GM12878 (cell line): ENCODE measurements at regions not wholly inside any gene's neighbourhood (a gene's known extent, or its start where the extent isn't known, plus 50 kb on each side); places are given as distances from the start of the nearest gene placed in this dataset.

Experiments used
- ATAC-seq: fragments of 200-7000 bp; cut with Tn5 transposase; 3 replicates; pipeline ENCODE4 v1.9.1; 2020; ENCODE audit warnings: mild to moderate bottlenecking, moderate library complexity
- BruUV-seq: library from RNA; stranded (reverse); fragments of 400-500 nt; replicated peaks from 2 replicates; lab custom pipeline; 2021; lab: Mats Ljungman, UMichigan
- CTCF ChIA-PET: fragments of 300-600 bp; sonication (Branson Sonifier 250); formaldehyde crosslinking; extraction: SDS; loops from one replicate; lab custom pipeline; 2021; ENCODE audit warnings: inconsistent platforms; lab: Yijun Ruan, JAX
- POLR2A ChIA-PET: fragments of 350-600 bp; formaldehyde crosslinking; extraction: SDS; loops from one replicate; lab custom pipeline; 2021; ENCODE audit warnings: inconsistent platforms; lab: Charles Lee
- RAD21 ChIA-PET: fragments of 300-600 bp; sonication (Branson Sonifier 250); formaldehyde crosslinking; loops from one replicate; lab custom pipeline; 2023; ENCODE audit warnings: antibody characterized with exemption; ENCODE audit not compliant: unreplicated experiment; lab: Charles Lee
- SMC1A ChIA-PET: fragments of 300-600 bp; sonication (Branson Sonifier 250); formaldehyde crosslinking; loops from one replicate; lab custom pipeline; 2023; ENCODE audit not compliant: unreplicated experiment, uncharacterized antibody; lab: Charles Lee
- DNase-seq: peaks from one replicate; pipeline ENCODE4 v3.0.0-alpha.2; 2011; ENCODE audit warnings: low read depth, low spot score
- FAIRE-seq: peaks from 3 replicates; lab custom pipeline; 2011; peaks lifted over from hg19 to GRCh38; lab: Jason Lieb, UNC
- H2AFZ ChIP-seq: 2 replicates; pipeline ENCODE4 v1.6.0; 2011; ENCODE audit warnings: low read depth, low read length, control low read depth; ENCODE audit not compliant: control insufficient read depth
- H3K27ac ChIP-seq: 2 replicates; pipeline ENCODE4 v1.5.1; 2011; ENCODE audit warnings: control low read depth; ENCODE audit not compliant: control insufficient read depth, insufficient read depth
- H3K27me3 ChIP-seq, 2 experiments: replicated peaks in 1 of 2; 2 replicates each; pipeline versions ENCODE4 v1.6.0 to v1.6.1; 2011; ENCODE audit warnings: low read length in 1 of 2; ENCODE audit not compliant: control insufficient read depth in 2 of 2, insufficient read depth in 2 of 2
- H3K36me3 ChIP-seq, 2 experiments: 2 replicates each; pipeline ENCODE4 v1.5.1; 2011; ENCODE audit warnings: low read length in 1 of 2; ENCODE audit not compliant: control insufficient read depth in 2 of 2, insufficient read depth in 2 of 2
- H3K4me1 ChIP-seq: 2 replicates; pipeline ENCODE4 v1.6.1; 2011; ENCODE audit warnings: mild to moderate bottlenecking, low read length, moderate library complexity, mixed read lengths; ENCODE audit not compliant: control insufficient read depth, insufficient read depth
- H3K4me2 ChIP-seq: 2 replicates; pipeline ENCODE4 v1.6.0; 2011; ENCODE audit warnings: control low read depth; ENCODE audit not compliant: control insufficient read depth, insufficient read depth
- H3K4me3 ChIP-seq: fragments of 200-600 bp; sonication (generic); 2 replicates; pipeline ENCODE4 v1.5.1; 2016
- H3K79me2 ChIP-seq: 2 replicates; pipeline ENCODE4 v1.6.0; 2011; ENCODE audit warnings: low read length; ENCODE audit not compliant: control insufficient read depth, insufficient read depth
- H3K9ac ChIP-seq: 2 replicates; pipeline ENCODE4 v1.8.0; 2011; ENCODE audit warnings: low read length, control low read depth, mixed read lengths; ENCODE audit not compliant: control insufficient read depth, insufficient read depth
- H3K9me3 ChIP-seq: replicated peaks from 3 replicates; pipeline ENCODE4 v1.5.1; 2011; ENCODE audit warnings: mild to moderate bottlenecking, low read length; ENCODE audit not compliant: control insufficient read depth, insufficient read depth
- H4K20me1 ChIP-seq: 2 replicates; pipeline ENCODE4 v1.6.0; 2011; ENCODE audit not compliant: control insufficient read depth, insufficient read depth
- EED ChIP-seq: sonication (generic); IDR thresholded peaks from 2 replicates; pipeline ENCODE4 v1.6.1; 2016; ENCODE audit warnings: antibody characterized with exemption, low read depth
- PML ChIP-seq: IDR thresholded peaks from 2 replicates; pipeline ENCODE4 v1.6.1; 2012; ENCODE audit warnings: low read length, inconsistent platforms
- RAD21 ChIP-seq: IDR thresholded peaks from 2 replicates; pipeline ENCODE4 v1.6.1; 2011; ENCODE audit warnings: mild to moderate bottlenecking, low read depth, low read length, moderate library complexity; ENCODE audit not compliant: insufficient read depth
- RFX5 ChIP-seq: IDR thresholded peaks from 2 replicates; pipeline ENCODE4 v1.6.1; 2011; ENCODE audit warnings: low read depth, low read length, improper control_type of control experiment
- SMAD1 ChIP-seq: fragments of 450-650 bp; IDR thresholded peaks from 2 replicates; pipeline ENCODE4 v1.6.1; 2018; ENCODE audit warnings: mild to moderate bottlenecking, low read depth; ENCODE audit not compliant: partially characterized antibody
- SMC3 ChIP-seq: IDR thresholded peaks from 2 replicates; pipeline ENCODE4 v1.6.1; 2011; ENCODE audit warnings: low read length, improper control_type of control experiment, borderline replicate concordance
- ZNF217 ChIP-seq: fragments of 450-650 bp; IDR thresholded peaks from 2 replicates; pipeline ENCODE4 v1.6.1; 2017; ENCODE audit warnings: antibody characterized with exemption, mild to moderate bottlenecking
- WGBS: methylation state at CpG from one replicate; pipeline ENCODE4 v1.1.6; 2016; ENCODE audit warnings: low lambda C conversion rate; ENCODE audit not compliant: insufficient replicate concordance, insufficient coverage; ENCODE audit errors: missing lambda C conversion rate; 5-methylcytosine and 5-hydroxymethylcytosine counted together
- in situ Hi-C: fragments of 300-500 bp; cut with MboI; formaldehyde crosslinking; loops from 9 replicates; pipeline ENCODE4 v1.14.3; 2018; ENCODE audit warnings: mixed read lengths
- intact Hi-C: fragments of 100-400 bp; cut with micrococcal nuclease; formaldehyde crosslinking; loops from one replicate; pipeline ENCODE4 v1.14.2; 2022; ENCODE audit not compliant: unreplicated experiment
- TF ChIP-seq, protein P1 (sequence below): IDR thresholded peaks from 2 replicates; pipeline ENCODE4 v1.6.1; 2011; ENCODE audit warnings: low read depth, mild to moderate bottlenecking, low read length, moderate library complexity, borderline replicate concordance; ENCODE audit errors: extremely low read depth
- TF ChIP-seq, protein P2 (sequence below): IDR thresholded peaks from 2 replicates; pipeline ENCODE4 v1.6.1; 2011; ENCODE audit warnings: borderline replicate concordance, low read depth, mild to moderate bottlenecking, moderate library complexity, mixed read lengths, low read length; ENCODE audit not compliant: insufficient read depth; ENCODE audit errors: extremely low read length

- TF ChIP-seq SMC3 (peak; percentile 12; the same call in 1 of the 2 replicates), RAD21 (peak; percentile 44; the same call in 1 of the 2 replicates), SMAD1 (no peak), ZNF217 (no peak), EED (no peak), PML (no peak), RFX5 (no peak)
- TF ChIP-seq, protein P1, sequence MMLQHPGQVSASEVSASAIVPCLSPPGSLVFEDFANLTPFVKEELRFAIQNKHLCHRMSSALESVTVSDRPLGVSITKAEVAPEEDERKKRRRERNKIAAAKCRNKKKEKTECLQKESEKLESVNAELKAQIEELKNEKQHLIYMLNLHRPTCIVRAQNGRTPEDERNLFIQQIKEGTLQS = no peak
- TF ChIP-seq, protein P2, sequence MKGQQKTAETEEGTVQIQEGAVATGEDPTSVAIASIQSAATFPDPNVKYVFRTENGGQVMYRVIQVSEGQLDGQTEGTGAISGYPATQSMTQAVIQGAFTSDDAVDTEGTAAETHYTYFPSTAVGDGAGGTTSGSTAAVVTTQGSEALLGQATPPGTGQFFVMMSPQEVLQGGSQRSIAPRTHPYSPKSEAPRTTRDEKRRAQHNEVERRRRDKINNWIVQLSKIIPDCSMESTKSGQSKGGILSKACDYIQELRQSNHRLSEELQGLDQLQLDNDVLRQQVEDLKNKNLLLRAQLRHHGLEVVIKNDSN = no peak
- Histone ChIP-seq H4K20me1 (no peaks in the 10 kb centered on the region), H3K9ac (no peak overlapping the region), H3K79me2 (no peaks in the 10 kb centered on the region), H3K4me2 (no peak overlapping the region), H3K27me3 (no peaks in the 10 kb centered on the region), H3K4me1 (no peaks in the 10 kb centered on the region), H3K36me3 (no peaks in the 10 kb centered on the region), H3K4me3 (no peak overlapping the region), H3K27ac (no peak overlapping the region), H3K9me3 (no peaks in the 10 kb centered on the region; the same call in 2 of the 3 replicates), H2AFZ (no peak overlapping the region)
- ATAC-seq (peak; percentile 54), FAIRE-seq (no peak), DNase-seq (no peak)
- POLR2A ChIA-PET = no interaction called here
- intact Hi-C loops = loop anchor here (5.0 to 10.0 kb wide), 3 partner anchors 219 to 477 kb away; no protein-coding TSS in a partner anchor
- RAD21 ChIA-PET = no interaction called here
- SMC1A ChIA-PET = interaction anchor here (0.6 to 1.2 kb wide), 4 partner anchors 13 to 217 kb away, joined by 3 read pairs; no protein-coding TSS in a partner anchor
- in situ Hi-C loops = no loop called here
- no TSS peak for BruUV-seq
- CTCF ChIA-PET = interaction anchor here (0.9 to 1.4 kb wide), 2 partner anchors 16 to 19 kb away, joined by 3 read pairs; no protein-coding TSS in a partner anchor
- 0% methylated on average over 2 of the region's 2 CpGs for WGBS
These were observed 842.1 kb upstream of the HTR2C start for GRCh38 chrX:113741744-113742143.
